Skeletal muscle cell (primary cell): ENCODE measurements at regions not wholly inside any gene's neighbourhood (a gene's known extent, or its start where the extent isn't known, plus 50 kb on each side); places are given as distances from the start of the nearest gene placed in this dataset.
A peak's percentile ranks its signal among the peaks of the same experiment; 100 is the strongest.
"Not testable (repeated sequence)": the region's sequence is repeated elsewhere in the genome, so short reads cannot be mapped to it uniquely, and the experiment has no call there.

Source experiments
- DNase-seq: peaks from one replicate; pipeline ENCODE4 v3.0.0-alpha.2; 2010; ENCODE audit warnings: low read depth
- H3K4me3 ChIP-seq: 2 replicates; pipeline ENCODE4 v1.5.1; 2011; ENCODE audit warnings: low read depth, mild to moderate bottlenecking, control low read depth, low read length, moderate library complexity

GRCh38 chr2:122322815-122323214, 567.4 kb downstream of the TSN start:
- no peak for DNase-seq
- H3K4me3 ChIP-seq = no peak overlapping the region

- H3K4me3 ChIP-seq = no peak overlapping the region
- DNase-seq = no peak
These were observed 568.5 kb downstream of the TSN start for GRCh38 chr2:122323927-122324326.

GRCh38 chr2:122326471-122326870, 571.0 kb downstream of the TSN start:
- H3K4me3 ChIP-seq = no peak overlapping the region
- no peak for DNase-seq

GRCh38 chr2:122328816-122329215, 573.4 kb downstream of the TSN start:
- no peak overlapping the region for H3K4me3 ChIP-seq
- no peak for DNase-seq

GRCh38 chr2:122329278-122329677, 573.8 kb downstream of the TSN start:
- no peak for DNase-seq
- H3K4me3 ChIP-seq = no peak overlapping the region

- H3K4me3 ChIP-seq = no peak overlapping the region
- DNase-seq = no peak
These were observed 578.5 kb downstream of the TSN start for GRCh38 chr2:122333932-122334331.

- no peak for DNase-seq
- no peak overlapping the region for H3K4me3 ChIP-seq
These were observed 582.5 kb downstream of the TSN start for GRCh38 chr2:122338000-122338399.

- DNase-seq = no peak
- no peak overlapping the region for H3K4me3 ChIP-seq
These were observed 584.8 kb downstream of the TSN start for GRCh38 chr2:122340246-122340645.

GRCh38 chr2:122341007-122341406, 585.6 kb downstream of the TSN start:
- H3K4me3 ChIP-seq = no peak overlapping the region
- peak; percentile 11 for DNase-seq

GRCh38 chr2:122352151-122352550, 596.7 kb downstream of the TSN start:
- not testable (repeated sequence) for H3K4me3 ChIP-seq, DNase-seq

- no peak overlapping the region for H3K4me3 ChIP-seq
- DNase-seq = no peak
These were observed 602.5 kb downstream of the TSN start for GRCh38 chr2:122357998-122358397.

- no peak overlapping the region for H3K4me3 ChIP-seq
- DNase-seq = no peak
These were observed 603.3 kb downstream of the TSN start for GRCh38 chr2:122358729-122359128.

GRCh38 chr2:122363885-122364284, 608.4 kb downstream of the TSN start:
- no peak overlapping the region for H3K4me3 ChIP-seq
- DNase-seq = no peak

GRCh38 chr2:122366427-122366826, 611.0 kb downstream of the TSN start:
- no peak for DNase-seq
- H3K4me3 ChIP-seq = no peak overlapping the region

GRCh38 chr2:122366969-122367645, 611.7 kb downstream of the TSN start:
- no peak for DNase-seq
- H3K4me3 ChIP-seq = no peak overlapping the region

GRCh38 chr2:122367646-122368010, 612.2 kb downstream of the TSN start:
- H3K4me3 ChIP-seq = no peak overlapping the region
- DNase-seq = no peak

GRCh38 chr2:122368576-122369243, 613.3 kb downstream of the TSN start:
- H3K4me3 ChIP-seq = no peak overlapping the region
- DNase-seq = no peak

GRCh38 chr2:122378521-122378920, 623.1 kb downstream of the TSN start:
- no peak overlapping the region for H3K4me3 ChIP-seq
- DNase-seq = no peak

GRCh38 chr2:122384768-122385333, 629.4 kb downstream of the TSN start:
- no peak for DNase-seq
- H3K4me3 ChIP-seq = no peak overlapping the region

- DNase-seq = no peak
- no peak overlapping the region for H3K4me3 ChIP-seq
These were observed 632.8 kb downstream of the TSN start for GRCh38 chr2:122388208-122388607.

GRCh38 chr2:122389694-122390093, 634.2 kb downstream of the TSN start:
- no peak for DNase-seq
- no peak overlapping the region for H3K4me3 ChIP-seq
